Neutrophil (primary cell): ENCODE measurements at regions not wholly inside any gene's neighbourhood (a gene's known extent, or its start where the extent isn't known, plus 50 kb on each side); places are given as distances from the start of the nearest gene placed in this dataset.

Source experiments
- H3K27ac ChIP-seq: fragments of 200-600 bp; sonication (generic); 2 replicates; pipeline ENCODE4 v1.5.1; 2016; ENCODE audit warnings: mild to moderate bottlenecking, moderate library complexity
- H3K27me3 ChIP-seq: fragments of 200-600 bp; sonication (generic); 2 replicates; pipeline ENCODE4 v1.6.0; 2016; ENCODE audit warnings: mild to moderate bottlenecking
- H3K36me3 ChIP-seq: fragments of 200-600 bp; sonication (generic); 2 replicates; pipeline ENCODE4 v1.5.1; 2017
- H3K4me1 ChIP-seq, 2 experiments: fragments of 200-600 bp in 1 of 2; sonication (generic) in 1 of 2; 1 replicate in 1 of 2; 2 replicates in 1 of 2; pipeline versions ENCODE4 v1.5.1 to v1.6.1; 2013 to 2016; ENCODE audit warnings: low read depth in 1 of 2, low read length in 1 of 2, mild to moderate bottlenecking in 1 of 2, moderate library complexity in 1 of 2; ENCODE audit not compliant: control insufficient read depth in 1 of 2, insufficient read depth in 1 of 2
- H3K4me3 ChIP-seq, 2 experiments: fragments of 200-600 bp in 1 of 2; sonication (generic) in 1 of 2; 1 replicate in 1 of 2; 2 replicates in 1 of 2; pipeline ENCODE4 v1.5.1; 2013 to 2016; ENCODE audit warnings: low read depth in 1 of 2, low read length in 1 of 2, mild to moderate bottlenecking in 1 of 2, moderate library complexity in 1 of 2
- H3K9me3 ChIP-seq: fragments of 200-600 bp; sonication (generic); 2 replicates; pipeline ENCODE4 v1.5.1; 2016
- CTCF ChIP-seq: fragments of 200-600 bp; sonication (generic); IDR thresholded peaks from 2 replicates; pipeline ENCODE4 v1.5.1; 2016; ENCODE audit warnings: antibody characterized with exemption

GRCh38 chr7:69457595-69458504 is 140.4 kb upstream of the AUTS2 start:
- Histone ChIP-seq H3K36me3 (no peaks in the 10 kb centered on the region), H3K27me3 (no peaks in the 10 kb centered on the region), H3K4me3 (no peak overlapping the region), H3K9me3 (no peaks in the 10 kb centered on the region), H3K27ac (no peak overlapping the region), H3K4me1 (no peaks in the 10 kb centered on the region)
- no peak for TF ChIP-seq CTCF

- Histone ChIP-seq H3K4me3 (no peak overlapping the region), H3K4me1 (no peaks in the 10 kb centered on the region), H3K27me3 (no peaks in the 10 kb centered on the region), H3K36me3 (no peaks in the 10 kb centered on the region), H3K9me3 (no peaks in the 10 kb centered on the region), H3K27ac (no peak overlapping the region)
- TF ChIP-seq CTCF: no peak
Measured at GRCh38 chr7:69464035-69464434, 134.2 kb upstream of the AUTS2 start.

- Histone ChIP-seq H3K36me3 (no peaks in the 10 kb centered on the region), H3K27me3 (no peaks in the 10 kb centered on the region), H3K9me3 (no peaks in the 10 kb centered on the region), H3K4me1 (no peaks in the 10 kb centered on the region), H3K4me3 (no peak overlapping the region), H3K27ac (no peak overlapping the region)
- no peak for TF ChIP-seq CTCF
Measured at GRCh38 chr7:69465262-69465661, 133.0 kb upstream of the AUTS2 start.

- no peak for TF ChIP-seq CTCF
- H3K36me3 ChIP-seq: no peaks in the 10 kb centered on the region
- no peak overlapping the region for H3K27ac ChIP-seq
- no peaks in the 10 kb centered on the region for H3K4me1 ChIP-seq
- H3K4me3 ChIP-seq: no peak overlapping the region
- H3K9me3 ChIP-seq: no peaks in the 10 kb centered on the region
- no peaks in the 10 kb centered on the region for H3K27me3 ChIP-seq
Measured at GRCh38 chr7:69467826-69468225, 130.4 kb upstream of the AUTS2 start.

- no peaks in the 10 kb centered on the region for H3K9me3 ChIP-seq
- TF ChIP-seq CTCF: no peak
- H3K27ac ChIP-seq: no peak overlapping the region
- H3K4me1 ChIP-seq: no peaks in the 10 kb centered on the region
- no peak overlapping the region for H3K4me3 ChIP-seq
- H3K36me3 ChIP-seq: no peaks in the 10 kb centered on the region
- H3K27me3 ChIP-seq: no peaks in the 10 kb centered on the region
Measured at GRCh38 chr7:69476416-69476815, 121.9 kb upstream of the AUTS2 start.
